CD1c-positive myeloid dendritic cell (primary cell): ENCODE measurements at regions not wholly inside any gene's neighbourhood (a gene's known extent, or its start where the extent isn't known, plus 50 kb on each side); places are given as distances from the start of the nearest gene placed in this dataset.

Experiments used
- DNase-seq: peaks from one replicate; pipeline ENCODE4 v3.0.0-alpha.2; 2016; ENCODE audit errors: extremely low spot score

- no peak for DNase-seq
Measured at GRCh38 chr9:79962836-79963235, 391.1 kb downstream of the TLE4 start.

DNA sequence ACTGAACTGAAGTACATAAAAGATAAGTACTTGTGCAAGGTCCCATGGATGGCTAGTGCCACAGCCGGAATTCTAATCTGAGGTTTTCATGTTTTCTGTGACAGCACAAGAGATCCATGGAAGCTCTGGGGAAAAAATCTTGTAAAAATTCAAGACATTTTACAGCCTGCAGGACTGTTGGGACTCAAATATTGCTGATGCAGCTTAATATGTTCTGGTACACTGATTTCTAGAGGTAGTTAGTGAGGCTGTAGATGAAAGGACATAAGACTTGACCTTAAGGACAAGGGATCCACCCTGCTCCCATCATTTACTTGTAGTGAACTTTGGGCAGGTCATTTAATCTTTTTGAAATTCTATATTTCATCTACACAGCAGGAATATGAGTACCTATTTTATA lies 390.4 kb downstream of the TLE4 start:
- DNase-seq: no peak

DNA sequence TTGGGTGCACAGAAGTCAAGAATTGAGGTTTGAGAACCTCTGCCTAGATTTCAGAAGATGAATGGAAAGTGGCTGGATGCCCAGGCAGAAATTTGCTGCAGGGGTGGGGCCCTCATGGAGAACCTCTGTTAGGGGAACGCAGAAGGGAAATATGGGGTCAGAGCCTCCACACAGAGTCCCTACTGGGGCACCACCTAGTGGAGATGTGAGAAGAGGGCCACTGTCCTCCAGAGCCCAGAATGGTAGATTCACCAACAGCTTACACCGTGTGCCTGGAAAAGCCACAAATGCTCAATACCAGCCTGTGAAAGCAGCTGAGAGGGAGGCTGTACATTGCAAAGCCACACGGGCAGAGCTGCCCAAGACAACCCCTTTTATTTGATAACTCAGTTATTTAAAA lies 383.5 kb downstream of the TLE4 start:
- no peak for DNase-seq

- no peak for DNase-seq
Measured at GRCh38 chr9:79953908-79954307, 382.1 kb downstream of the TLE4 start.

GRCh38 chr9:79952401-79952800 lies 380.6 kb downstream of the TLE4 start:
- DNase-seq: no peak

GRCh38 chr9:79946712-79947111 lies 374.9 kb downstream of the TLE4 start:
- DNase-seq: no peak

GRCh38 chr9:79945495-79945894 lies 373.7 kb downstream of the TLE4 start:
- no peak for DNase-seq

DNA sequence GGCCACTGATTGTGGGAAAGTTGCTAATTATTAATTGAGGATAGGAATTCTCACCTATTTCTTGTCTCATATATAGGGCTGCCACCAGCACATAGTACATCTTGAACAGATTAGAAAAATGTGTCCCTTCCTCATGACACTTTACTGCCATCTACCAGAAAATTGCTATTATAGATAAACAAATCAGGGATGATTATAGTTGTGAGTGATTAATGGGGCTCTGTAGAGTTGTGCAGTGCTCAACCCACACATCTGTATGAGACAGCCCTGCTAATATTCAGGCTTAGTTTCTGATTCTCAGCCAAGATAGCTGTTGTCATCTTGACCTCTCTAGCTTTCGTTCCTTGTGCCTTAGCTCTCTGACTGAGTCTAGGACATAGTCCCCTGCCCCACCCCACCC lies 373.3 kb downstream of the TLE4 start:
- DNase-seq: no peak

DNA sequence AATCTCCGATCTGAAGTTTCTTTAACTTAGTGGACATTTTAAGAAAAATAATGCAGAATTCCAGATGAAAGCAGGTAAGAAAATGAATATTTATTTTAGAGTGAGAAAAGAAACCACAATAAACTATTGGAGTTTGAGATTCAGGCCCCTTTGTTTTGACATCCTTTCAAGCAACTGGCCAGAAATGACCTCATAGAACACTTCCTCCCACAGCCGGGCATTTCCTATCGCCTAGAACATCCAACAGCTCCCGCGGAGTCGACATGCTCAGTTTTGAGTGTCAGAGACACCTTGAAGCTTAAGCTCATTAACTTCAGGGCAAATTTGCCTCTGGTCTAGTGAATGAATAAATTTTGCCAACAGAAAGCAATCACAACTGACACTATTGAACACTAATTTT lies 369.2 kb downstream of the TLE4 start:
- no peak for DNase-seq

- no peak for DNase-seq
Measured at GRCh38 chr9:79939819-79940218, 368.1 kb downstream of the TLE4 start.

DNA sequence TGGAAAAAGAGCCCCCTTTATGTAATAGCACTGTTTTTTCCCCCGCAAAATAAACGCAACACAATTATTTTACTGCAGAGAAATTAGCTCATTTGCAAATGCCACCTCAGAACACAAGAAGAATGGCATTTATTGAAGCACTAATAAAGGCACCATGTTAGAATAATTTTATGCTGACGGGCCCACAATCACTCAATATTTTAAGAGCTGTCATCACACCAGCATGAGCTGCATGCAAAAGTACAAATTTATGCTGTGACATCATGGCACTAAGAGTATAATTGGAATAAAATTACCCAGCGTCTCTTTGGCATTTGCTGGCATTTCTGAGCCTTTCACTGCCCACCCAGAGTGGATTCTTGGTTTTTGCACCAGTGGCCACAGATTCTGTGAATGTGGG lies 364.6 kb downstream of the TLE4 start:
- DNase-seq: no peak

DNA sequence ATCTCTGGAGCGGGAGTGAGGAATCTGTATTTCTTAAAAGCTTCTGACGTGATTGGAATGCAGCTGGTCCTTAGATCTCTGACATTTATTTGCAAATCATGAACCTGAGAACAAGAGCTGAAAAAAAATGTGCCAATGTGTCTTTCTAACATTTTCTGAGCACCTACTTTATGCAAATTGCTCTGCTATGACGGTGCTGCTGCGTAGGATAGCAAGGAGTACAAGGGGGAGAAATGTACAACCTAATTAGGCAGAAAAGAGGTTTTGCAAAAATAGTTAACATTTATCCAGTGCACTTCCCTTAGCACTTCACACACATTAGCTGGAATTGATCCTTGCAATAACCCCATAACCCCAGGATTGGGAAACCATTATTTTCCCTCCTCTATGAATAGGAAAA lies 357.5 kb downstream of the TLE4 start:
- DNase-seq: no peak

DNA sequence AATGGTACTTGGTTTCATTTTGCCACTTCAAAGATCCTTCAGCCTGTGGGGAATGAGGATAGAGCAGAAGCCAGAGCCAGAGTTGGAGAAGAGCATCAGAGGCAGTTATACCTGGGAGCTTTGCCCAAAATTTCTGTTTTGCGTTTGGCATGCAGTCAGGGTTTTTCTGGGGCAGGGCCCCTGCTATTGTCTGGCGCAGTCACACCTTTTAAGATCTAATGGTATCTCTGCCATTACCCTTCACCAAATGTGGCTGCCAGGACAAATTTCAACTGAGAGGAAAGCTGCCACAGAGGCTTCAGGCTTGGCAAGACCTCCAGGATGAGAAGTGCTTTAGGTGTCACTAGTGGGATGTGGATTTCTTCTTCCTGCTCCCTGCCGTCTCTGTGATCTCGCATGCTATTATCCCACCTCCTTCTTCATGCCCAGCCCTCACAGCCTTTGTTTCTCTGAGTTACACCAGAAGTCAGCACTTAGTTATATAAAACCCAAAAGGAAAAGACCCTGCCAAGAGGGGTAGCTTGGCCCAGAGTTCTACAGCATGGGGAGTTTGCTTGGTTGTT lies 357.0 kb downstream of the TLE4 start:
- no peak for DNase-seq

- DNase-seq: no peak
Measured at GRCh38 chr9:79925326-79925725, 353.6 kb downstream of the TLE4 start.

DNA sequence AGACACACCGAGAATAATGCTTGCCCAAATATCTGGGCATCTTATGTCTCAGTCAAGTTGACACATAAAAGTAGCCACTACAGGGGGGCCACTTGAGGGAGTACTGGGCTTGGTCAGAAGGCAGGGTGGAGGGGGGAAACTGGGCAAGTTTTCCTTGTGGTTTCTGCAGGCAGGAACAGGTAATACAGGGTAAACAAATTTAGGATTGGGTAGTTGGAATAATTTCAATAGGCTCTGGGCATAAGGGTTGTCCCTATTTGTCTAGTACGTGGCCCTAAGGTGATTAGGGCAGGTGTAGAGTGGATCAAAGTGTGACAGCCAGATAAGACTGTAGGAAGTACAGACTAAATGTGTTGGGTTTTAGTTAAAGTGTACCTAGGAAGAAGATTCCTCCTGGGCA lies 353.1 kb downstream of the TLE4 start:
- no peak for DNase-seq

GRCh38 chr9:79917421-79917820 lies 345.7 kb downstream of the TLE4 start:
- no peak for DNase-seq

DNA sequence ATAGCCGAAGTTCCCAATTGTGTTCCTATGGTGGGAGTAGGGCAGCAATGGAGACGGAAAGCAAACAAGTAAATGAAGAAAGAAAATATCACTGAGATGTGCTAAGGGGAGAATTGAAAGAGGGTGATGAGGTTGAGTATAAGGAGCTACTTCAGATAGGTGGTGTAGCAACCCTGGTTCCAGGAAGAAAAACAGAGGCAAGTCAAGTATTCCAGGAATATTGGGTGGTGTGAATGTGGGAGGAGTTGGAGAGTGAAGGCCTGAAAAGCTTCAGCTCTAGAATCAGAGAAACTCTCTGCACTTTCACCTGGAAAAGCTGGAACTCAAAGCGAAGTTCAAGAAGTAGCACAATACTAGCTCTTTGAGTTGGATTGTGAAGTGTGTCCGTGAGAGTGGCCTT lies 342.1 kb downstream of the TLE4 start:
- no peak for DNase-seq

DNA sequence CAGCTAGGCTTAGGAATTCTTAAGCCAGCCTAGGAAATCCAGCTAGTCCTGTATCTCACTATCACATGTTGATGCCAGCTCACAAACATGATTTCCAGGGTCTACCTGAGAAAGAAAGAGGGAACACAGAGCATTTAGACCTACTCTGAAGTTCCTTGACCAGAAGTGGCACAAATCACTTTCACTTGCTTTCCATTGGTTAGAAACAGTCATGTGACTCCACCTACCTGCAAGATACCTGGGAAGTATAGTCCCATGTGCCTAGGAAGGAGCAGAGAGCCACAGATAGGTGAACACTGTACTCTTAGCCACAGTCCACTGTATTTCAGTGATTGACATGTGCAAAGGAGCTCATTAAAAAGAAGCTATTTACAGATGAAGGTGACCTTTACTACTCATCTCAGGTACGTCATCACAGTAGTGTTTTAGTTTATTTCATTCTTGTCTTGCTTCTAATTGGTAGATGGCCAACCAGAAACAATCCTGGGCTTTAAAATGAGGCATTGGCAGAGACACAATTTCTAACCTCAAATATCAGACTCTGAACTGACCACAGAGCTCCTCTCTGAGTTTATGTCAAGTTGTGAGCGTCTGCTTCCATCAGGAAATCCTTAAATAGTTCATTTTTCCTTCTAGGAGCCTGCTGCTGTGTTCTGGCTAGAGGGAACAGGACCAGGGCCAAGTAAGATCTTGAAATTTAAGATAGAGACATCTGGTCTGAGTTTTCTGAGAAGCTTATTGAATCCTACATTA lies 340.7 kb downstream of the TLE4 start:
- no peak for DNase-seq

GRCh38 chr9:79911724-79912123 lies 340.0 kb downstream of the TLE4 start:
- DNase-seq: no peak

- DNase-seq: no peak
Measured at GRCh38 chr9:79902825-79903600, 331.2 kb downstream of the TLE4 start.

- no peak for DNase-seq
Measured at GRCh38 chr9:79900754-79901153, 329.0 kb downstream of the TLE4 start.

GRCh38 chr9:79896390-79896980 lies 324.7 kb downstream of the TLE4 start:
- DNase-seq: no peak

GRCh38 chr9:79895232-79895631 lies 323.5 kb downstream of the TLE4 start:
- DNase-seq: no peak
